ENCODE measurements at regions not wholly inside any gene's neighbourhood (a gene's known extent, or its start where the extent isn't known, plus 50 kb on each side); places are given as distances from the start of the nearest gene placed in this dataset.

- no peak for ATAC-seq
- Histone ChIP-seq H3K9me3 (replicated peaks; ENCODE audit: control insufficient read depth, insufficient read depth, low read depth, low read length) (no peaks in the 10 kb centered on the region), H3K4me1 (replicated peaks in 1 of 2; ENCODE audit: control insufficient read depth in 2 of 2, insufficient read depth in 2 of 2, low read length in 2 of 2) (no peaks in the 10 kb centered on the region), H3K9ac (ENCODE audit: insufficient read depth in 1 of 2, low read depth in 2 of 2, low read length in 2 of 2) (no peak overlapping the region), H3K9me1 (ENCODE audit: control insufficient read depth, insufficient read depth, low read length) (no peaks in the 10 kb centered on the region), H2AFZ (ENCODE audit: low read depth, low read length) (no peak overlapping the region), H4K20me1 (replicated peaks; ENCODE audit: control insufficient read depth, insufficient read depth, low read length) (no peaks in the 10 kb centered on the region), H3K36me3 (ENCODE audit: control insufficient read depth, insufficient read depth, low read length) (no peaks in the 10 kb centered on the region), H3K27me3 (ENCODE audit: control insufficient read depth in 2 of 2, insufficient read depth in 2 of 2, low read length in 2 of 2) (peaks cover 0 to 70% of the 10 kb centered on the region in 2 experiments; a peak in 3 of 5 replicates), H3K4me2 (ENCODE audit: insufficient read depth, low read length) (no peak overlapping the region), H3K27ac (ENCODE audit: extremely low read depth, low read depth, low read length) (no peak overlapping the region), H3K79me2 (ENCODE audit: control insufficient read depth, insufficient read depth, low read length) (no peaks in the 10 kb centered on the region), H3K4me3 (no peak overlapping the region)
- TF ChIP-seq NBN (IDR thresholded peaks at IDR 0.05; ENCODE audit: low read depth): no peak
- TF ChIP-seq MLX (CRISPR knock-in tag; conservative IDR thresholded peaks at IDR 0.05): no peak
- TF ChIP-seq ZFX (CRISPR knock-in tag; IDR thresholded peaks at IDR 0.05): no peak
- TF ChIP-seq DNMT1 (IDR thresholded peaks at IDR 0.05): no peak
- TF ChIP-seq ZC3H4 (CRISPR knock-in tag; IDR thresholded peaks at IDR 0.05; ENCODE audit: borderline replicate concordance): no peak
- no peak for TF ChIP-seq ZNF551 (CRISPR knock-in tag; IDR thresholded peaks at IDR 0.05)
- no peak for TF ChIP-seq FOXA3 (CRISPR knock-in tag; conservative IDR thresholded peaks at IDR 0.05 in 1 of 2, IDR thresholded peaks at IDR 0.05 in 1 of 2)
- no peak for TF ChIP-seq POU5F1 (IDR thresholded peaks at IDR 0.05; ENCODE audit: borderline replicate concordance, low read depth, low read length, partially characterized antibody)
- TF ChIP-seq SIX5 (IDR thresholded peaks at IDR 0.05; ENCODE audit: borderline replicate concordance in 1 of 2, insufficient read depth in 1 of 2, low read depth in 1 of 2, low read length in 2 of 2): no peak
- TF ChIP-seq FIP1L1 (IDR thresholded peaks at IDR 0.05; ENCODE audit: low read depth, low read length, poor library complexity, severe bottlenecking): no peak
- no peak for TF ChIP-seq NFE2 (IDR thresholded peaks at IDR 0.05; ENCODE audit: low read depth)
- TF ChIP-seq RFX5 (IDR thresholded peaks at IDR 0.05; ENCODE audit: low read depth, low read length): no peak
- TF ChIP-seq, protein P1, sequence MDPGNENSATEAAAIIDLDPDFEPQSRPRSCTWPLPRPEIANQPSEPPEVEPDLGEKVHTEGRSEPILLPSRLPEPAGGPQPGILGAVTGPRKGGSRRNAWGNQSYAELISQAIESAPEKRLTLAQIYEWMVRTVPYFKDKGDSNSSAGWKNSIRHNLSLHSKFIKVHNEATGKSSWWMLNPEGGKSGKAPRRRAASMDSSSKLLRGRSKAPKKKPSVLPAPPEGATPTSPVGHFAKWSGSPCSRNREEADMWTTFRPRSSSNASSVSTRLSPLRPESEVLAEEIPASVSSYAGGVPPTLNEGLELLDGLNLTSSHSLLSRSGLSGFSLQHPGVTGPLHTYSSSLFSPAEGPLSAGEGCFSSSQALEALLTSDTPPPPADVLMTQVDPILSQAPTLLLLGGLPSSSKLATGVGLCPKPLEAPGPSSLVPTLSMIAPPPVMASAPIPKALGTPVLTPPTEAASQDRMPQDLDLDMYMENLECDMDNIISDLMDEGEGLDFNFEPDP (CRISPR knock-in tag; IDR thresholded peaks at IDR 0.05): no peak
- TF ChIP-seq, protein P2, sequence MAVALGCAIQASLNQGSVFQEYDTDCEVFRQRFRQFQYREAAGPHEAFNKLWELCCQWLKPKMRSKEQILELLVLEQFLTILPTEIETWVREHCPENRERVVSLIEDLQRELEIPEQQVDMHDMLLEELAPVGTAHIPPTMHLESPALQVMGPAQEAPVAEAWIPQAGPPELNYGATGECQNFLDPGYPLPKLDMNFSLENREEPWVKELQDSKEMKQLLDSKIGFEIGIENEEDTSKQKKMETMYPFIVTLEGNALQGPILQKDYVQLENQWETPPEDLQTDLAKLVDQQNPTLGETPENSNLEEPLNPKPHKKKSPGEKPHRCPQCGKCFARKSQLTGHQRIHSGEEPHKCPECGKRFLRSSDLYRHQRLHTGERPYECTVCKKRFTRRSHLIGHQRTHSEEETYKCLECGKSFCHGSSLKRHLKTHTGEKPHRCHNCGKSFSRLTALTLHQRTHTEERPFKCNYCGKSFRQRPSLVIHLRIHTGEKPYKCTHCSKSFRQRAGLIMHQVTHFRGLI (CRISPR knock-in tag; IDR thresholded peaks at IDR 0.05): no peak
- no peak for TF ChIP-seq ETV5 (CRISPR knock-in tag; IDR thresholded peaks at IDR 0.05; ENCODE audit: low read depth)
- in situ Hi-C loops (cut with MboI): no loop called here
- ChIA-PET POLR2A (no interaction called here), CTCF (ENCODE audit: low intra/inter-chr PET ratio) (no interaction called here)
- FAIRE-seq: no peak
- intact Hi-C loops (cut with micrococcal nuclease): no loop called here
- no TSS peak for BruUV-seq (replicated peaks)
- WGBS (ENCODE audit: insufficient coverage, low coverage, missing lambda C conversion rate): 0% methylated on average over 2 of the region's 3 CpGs
- no peak for DNase-seq (ENCODE audit: extremely low read depth in 1 of 4, low spot score in 3 of 4)
Observed at GRCh38 chr2:239580199-239580527, 179.3 kb upstream of the HDAC4 start.
